GM23338 (cell line): ENCODE measurements at regions not wholly inside any gene's neighbourhood (a gene's known extent, or its start where the extent isn't known, plus 50 kb on each side); places are given as distances from the start of the nearest gene placed in this dataset.

ENCODE experiments used
- ATAC-seq: fragments of 200-7000 bp; cut with Tn5 transposase; 3 replicates; pipeline ENCODE4 v1.9.1; 2020
- DNase-seq: peaks from one replicate; pipeline ENCODE4 v3.0.0-alpha.2; 2015; ENCODE audit warnings: low spot score
- H2AFZ ChIP-seq: fragments of 200-600 bp; sonication (generic); 2 replicates; pipeline ENCODE4 v1.8.0; 2016; ENCODE audit warnings: antibody characterized with exemption, mild to moderate bottlenecking, moderate library complexity
- H3F3A ChIP-seq: fragments of 200-600 bp; sonication (generic); replicated peaks from 2 replicates; pipeline ENCODE4 v1.8.0; 2017; ENCODE audit warnings: antibody characterized with exemption, mixed run types, low read depth
- H3K27ac ChIP-seq: fragments of 200-600 bp; sonication (generic); 2 replicates; pipeline ENCODE4 v1.6.1; 2016; ENCODE audit warnings: low read depth
- H3K27me3 ChIP-seq: fragments of 200-600 bp; sonication (generic); 2 replicates; pipeline ENCODE4 v1.8.0; 2016; ENCODE audit warnings: mild to moderate bottlenecking, mixed run types, moderate library complexity; ENCODE audit not compliant: insufficient read depth
- H3K36me3 ChIP-seq: fragments of 200-600 bp; sonication (generic); 2 replicates; pipeline ENCODE4 v1.8.0; 2016; ENCODE audit warnings: mild to moderate bottlenecking; ENCODE audit not compliant: insufficient read depth
- H3K4me1 ChIP-seq: fragments of 200-600 bp; sonication (generic); 2 replicates; pipeline ENCODE4 v1.8.0; 2016; ENCODE audit warnings: mild to moderate bottlenecking, moderate library complexity; ENCODE audit not compliant: insufficient read depth
- H3K4me2 ChIP-seq: fragments of 200-600 bp; sonication (generic); 2 replicates; pipeline ENCODE4 v1.7.1; 2017; ENCODE audit warnings: mixed run types
- H3K4me3 ChIP-seq: fragments of 200-600 bp; sonication (generic); 2 replicates; pipeline ENCODE4 v1.6.1; 2016; ENCODE audit warnings: mixed run types
- H3K79me2 ChIP-seq: fragments of 200-600 bp; sonication (generic); replicated peaks from 2 replicates; pipeline ENCODE4 v1.8.0; 2017; ENCODE audit warnings: mild to moderate bottlenecking; ENCODE audit not compliant: insufficient read depth
- H3K9me2 ChIP-seq: fragments of 200-600 bp; sonication (generic); 2 replicates; pipeline ENCODE4 v1.8.0; 2017; ENCODE audit not compliant: insufficient read depth
- H4K20me1 ChIP-seq: fragments of 200-600 bp; sonication (generic); replicated peaks from 2 replicates; pipeline ENCODE4 v1.8.0; 2017; ENCODE audit warnings: mild to moderate bottlenecking; ENCODE audit not compliant: insufficient read depth
- H3K27ac Mint-ChIP-seq: 2 replicates; pipeline ENCODE4 v1.8.0; 2020; ENCODE audit warnings: inconsistent platforms, mild to moderate bottlenecking, moderate library complexity, mixed read lengths
- H3K27me3 Mint-ChIP-seq: 3 replicates; pipeline ENCODE4 v1.8.0; 2022; ENCODE audit warnings: low read depth, mild to moderate bottlenecking, moderate library complexity, mixed read lengths, inconsistent platforms; ENCODE audit not compliant: insufficient read depth, poor library complexity
- H3K36me3 Mint-ChIP-seq: 3 replicates; pipeline ENCODE4 v1.8.0; 2021; ENCODE audit warnings: low read depth, mild to moderate bottlenecking, inconsistent platforms, moderate library complexity, mixed read lengths
- H3K4me1 Mint-ChIP-seq: 3 replicates; pipeline ENCODE4 v1.8.0; 2020; ENCODE audit warnings: mild to moderate bottlenecking, inconsistent platforms, mixed read lengths
- H3K4me3 Mint-ChIP-seq: 3 replicates; pipeline ENCODE4 v1.8.0; 2021; ENCODE audit warnings: moderate library complexity, mild to moderate bottlenecking, inconsistent platforms, mixed read lengths
- H3K9me3 Mint-ChIP-seq: 3 replicates; pipeline ENCODE4 v1.8.0; 2020; ENCODE audit warnings: moderate library complexity, mild to moderate bottlenecking, inconsistent platforms, mixed read lengths
- CREB1 ChIP-seq: fragments of 250-450 bp; sonication (Bioruptor Pico); IDR thresholded peaks from 2 replicates; pipeline ENCODE4 v1.5.0; 2020; ENCODE audit warnings: low read depth, mild to moderate bottlenecking, moderate library complexity
- EZH2 ChIP-seq: fragments of 200-600 bp; sonication (generic); IDR thresholded peaks from one replicate; pipeline ENCODE4 v1.8.0; 2017; ENCODE audit warnings: antibody characterized with exemption, mild to moderate bottlenecking, low read depth; ENCODE audit not compliant: unreplicated experiment
- EZH2phosphoT487 ChIP-seq: fragments of 200-600 bp; sonication (generic); IDR thresholded peaks from one replicate; pipeline ENCODE4 v1.8.1; 2018; ENCODE audit warnings: antibody characterized with exemption; ENCODE audit not compliant: unreplicated experiment
- JUNB ChIP-seq: IDR thresholded peaks from one replicate; pipeline ENCODE4 v1.6.1; 2016; ENCODE audit warnings: antibody characterized with exemption; ENCODE audit not compliant: unreplicated experiment
- NANOG ChIP-seq: IDR thresholded peaks from 2 replicates; pipeline ENCODE4 v1.6.1; 2016; ENCODE audit warnings: antibody characterized with exemption, borderline replicate concordance
- POLR2AphosphoS5 ChIP-seq: IDR thresholded peaks from 2 replicates; pipeline ENCODE4 v1.6.1; 2016; ENCODE audit warnings: antibody characterized with exemption, low read depth
- STAT1 ChIP-seq: IDR thresholded peaks from one replicate; pipeline ENCODE4 v1.6.1; 2016; ENCODE audit warnings: antibody characterized with exemption; ENCODE audit not compliant: unreplicated experiment
- ZNF114 ChIP-seq: fragments of 250-450 bp; sonication (Bioruptor Pico); IDR thresholded peaks from 2 replicates; pipeline ENCODE4 v1.5.0; 2020; ENCODE audit warnings: mild to moderate bottlenecking, moderate library complexity
- ZNF331 ChIP-seq: fragments of 250-450 bp; sonication (Bioruptor Pico); IDR thresholded peaks from 2 replicates; pipeline ENCODE4 v1.5.0; 2020; ENCODE audit warnings: low read depth, mild to moderate bottlenecking, moderate library complexity
- TF ChIP-seq, protein P1 (sequence below): IDR thresholded peaks from 2 replicates; pipeline ENCODE4 v1.6.1; 2016; ENCODE audit warnings: antibody characterized with exemption
- TF ChIP-seq, protein P2 (sequence below), 2 experiments: fragments of 200-600 bp in 1 of 2; sonication (generic) in 1 of 2; conservative IDR thresholded peaks; 2 replicates each; pipeline versions ENCODE4 v1.5.1 to v1.6.1; 2016 to 2017; ENCODE audit warnings: antibody characterized with exemption in 2 of 2, low read depth in 2 of 2, mild to moderate bottlenecking in 2 of 2, moderate library complexity in 1 of 2
- TF ChIP-seq, protein P3 (sequence below): IDR thresholded peaks from one replicate; pipeline ENCODE4 v1.6.1; 2018; ENCODE audit warnings: antibody characterized with exemption; ENCODE audit not compliant: unreplicated experiment
- TF ChIP-seq, protein P4 (sequence below): fragments of 250-450 bp; sonication (Bioruptor Pico); IDR thresholded peaks from 2 replicates; pipeline ENCODE4 v1.5.0; 2020; ENCODE audit warnings: mild to moderate bottlenecking, moderate library complexity

DNA sequence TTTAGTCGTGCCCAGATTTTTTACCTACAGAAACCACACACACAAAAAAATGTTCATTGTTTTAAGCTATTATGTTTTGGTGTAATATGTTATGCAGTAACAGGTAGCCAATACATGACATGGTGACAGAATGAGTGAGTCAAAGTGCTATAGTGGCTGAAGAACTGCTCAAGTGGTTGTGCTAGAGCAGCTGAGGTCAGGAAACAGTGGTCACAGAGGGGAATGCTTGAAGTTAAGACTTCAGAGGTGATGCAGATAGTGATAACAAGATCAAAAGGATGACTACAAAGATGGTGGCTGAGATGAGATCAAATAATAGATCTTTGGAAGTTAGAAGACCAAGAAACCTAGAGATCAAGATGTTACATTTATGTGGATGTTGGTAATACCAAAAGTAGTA, 174.3 kb downstream of the KCNE4 start:
- Mint-ChIP-seq H3K36me3 (no peaks in the 10 kb centered on the region), H3K27me3 (no peaks in the 10 kb centered on the region), H3K27ac (no peak overlapping the region), H3K4me1 (peaks cover under 1% of the 10 kb centered on the region; the same call in 2 of the 3 replicates), H3K9me3 (no peaks in the 10 kb centered on the region), H3K4me3 (no peak overlapping the region)
- no peaks in the 10 kb centered on the region for H3K79me2 ChIP-seq
- H3F3A ChIP-seq, result no peaks in the 10 kb centered on the region
- no peak overlapping the region; the same call in 1 of the 2 replicates for H2AFZ ChIP-seq
- no peak for TF ChIP-seq EZH2
- TF ChIP-seq, protein P1, sequence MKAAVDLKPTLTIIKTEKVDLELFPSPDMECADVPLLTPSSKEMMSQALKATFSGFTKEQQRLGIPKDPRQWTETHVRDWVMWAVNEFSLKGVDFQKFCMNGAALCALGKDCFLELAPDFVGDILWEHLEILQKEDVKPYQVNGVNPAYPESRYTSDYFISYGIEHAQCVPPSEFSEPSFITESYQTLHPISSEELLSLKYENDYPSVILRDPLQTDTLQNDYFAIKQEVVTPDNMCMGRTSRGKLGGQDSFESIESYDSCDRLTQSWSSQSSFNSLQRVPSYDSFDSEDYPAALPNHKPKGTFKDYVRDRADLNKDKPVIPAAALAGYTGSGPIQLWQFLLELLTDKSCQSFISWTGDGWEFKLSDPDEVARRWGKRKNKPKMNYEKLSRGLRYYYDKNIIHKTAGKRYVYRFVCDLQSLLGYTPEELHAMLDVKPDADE, result no peak
- TF ChIP-seq NANOG, result no peak
- no peak for TF ChIP-seq JUNB
- TF ChIP-seq POLR2AphosphoS5, result no peak
- no peak for TF ChIP-seq STAT1
- TF ChIP-seq, protein P2, sequence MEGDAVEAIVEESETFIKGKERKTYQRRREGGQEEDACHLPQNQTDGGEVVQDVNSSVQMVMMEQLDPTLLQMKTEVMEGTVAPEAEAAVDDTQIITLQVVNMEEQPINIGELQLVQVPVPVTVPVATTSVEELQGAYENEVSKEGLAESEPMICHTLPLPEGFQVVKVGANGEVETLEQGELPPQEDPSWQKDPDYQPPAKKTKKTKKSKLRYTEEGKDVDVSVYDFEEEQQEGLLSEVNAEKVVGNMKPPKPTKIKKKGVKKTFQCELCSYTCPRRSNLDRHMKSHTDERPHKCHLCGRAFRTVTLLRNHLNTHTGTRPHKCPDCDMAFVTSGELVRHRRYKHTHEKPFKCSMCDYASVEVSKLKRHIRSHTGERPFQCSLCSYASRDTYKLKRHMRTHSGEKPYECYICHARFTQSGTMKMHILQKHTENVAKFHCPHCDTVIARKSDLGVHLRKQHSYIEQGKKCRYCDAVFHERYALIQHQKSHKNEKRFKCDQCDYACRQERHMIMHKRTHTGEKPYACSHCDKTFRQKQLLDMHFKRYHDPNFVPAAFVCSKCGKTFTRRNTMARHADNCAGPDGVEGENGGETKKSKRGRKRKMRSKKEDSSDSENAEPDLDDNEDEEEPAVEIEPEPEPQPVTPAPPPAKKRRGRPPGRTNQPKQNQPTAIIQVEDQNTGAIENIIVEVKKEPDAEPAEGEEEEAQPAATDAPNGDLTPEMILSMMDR (conservative IDR thresholded peaks at IDR 0.05; ENCODE audit: low read depth in 2 of 2), result no peak
- TF ChIP-seq, protein P3, sequence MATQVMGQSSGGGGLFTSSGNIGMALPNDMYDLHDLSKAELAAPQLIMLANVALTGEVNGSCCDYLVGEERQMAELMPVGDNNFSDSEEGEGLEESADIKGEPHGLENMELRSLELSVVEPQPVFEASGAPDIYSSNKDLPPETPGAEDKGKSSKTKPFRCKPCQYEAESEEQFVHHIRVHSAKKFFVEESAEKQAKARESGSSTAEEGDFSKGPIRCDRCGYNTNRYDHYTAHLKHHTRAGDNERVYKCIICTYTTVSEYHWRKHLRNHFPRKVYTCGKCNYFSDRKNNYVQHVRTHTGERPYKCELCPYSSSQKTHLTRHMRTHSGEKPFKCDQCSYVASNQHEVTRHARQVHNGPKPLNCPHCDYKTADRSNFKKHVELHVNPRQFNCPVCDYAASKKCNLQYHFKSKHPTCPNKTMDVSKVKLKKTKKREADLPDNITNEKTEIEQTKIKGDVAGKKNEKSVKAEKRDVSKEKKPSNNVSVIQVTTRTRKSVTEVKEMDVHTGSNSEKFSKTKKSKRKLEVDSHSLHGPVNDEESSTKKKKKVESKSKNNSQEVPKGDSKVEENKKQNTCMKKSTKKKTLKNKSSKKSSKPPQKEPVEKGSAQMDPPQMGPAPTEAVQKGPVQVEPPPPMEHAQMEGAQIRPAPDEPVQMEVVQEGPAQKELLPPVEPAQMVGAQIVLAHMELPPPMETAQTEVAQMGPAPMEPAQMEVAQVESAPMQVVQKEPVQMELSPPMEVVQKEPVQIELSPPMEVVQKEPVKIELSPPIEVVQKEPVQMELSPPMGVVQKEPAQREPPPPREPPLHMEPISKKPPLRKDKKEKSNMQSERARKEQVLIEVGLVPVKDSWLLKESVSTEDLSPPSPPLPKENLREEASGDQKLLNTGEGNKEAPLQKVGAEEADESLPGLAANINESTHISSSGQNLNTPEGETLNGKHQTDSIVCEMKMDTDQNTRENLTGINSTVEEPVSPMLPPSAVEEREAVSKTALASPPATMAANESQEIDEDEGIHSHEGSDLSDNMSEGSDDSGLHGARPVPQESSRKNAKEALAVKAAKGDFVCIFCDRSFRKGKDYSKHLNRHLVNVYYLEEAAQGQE, result no peak
- no peak for TF ChIP-seq CREB1 (CRISPR knock-in tag)
- no peak for TF ChIP-seq ZNF114 (CRISPR knock-in tag)
- TF ChIP-seq, protein P4, sequence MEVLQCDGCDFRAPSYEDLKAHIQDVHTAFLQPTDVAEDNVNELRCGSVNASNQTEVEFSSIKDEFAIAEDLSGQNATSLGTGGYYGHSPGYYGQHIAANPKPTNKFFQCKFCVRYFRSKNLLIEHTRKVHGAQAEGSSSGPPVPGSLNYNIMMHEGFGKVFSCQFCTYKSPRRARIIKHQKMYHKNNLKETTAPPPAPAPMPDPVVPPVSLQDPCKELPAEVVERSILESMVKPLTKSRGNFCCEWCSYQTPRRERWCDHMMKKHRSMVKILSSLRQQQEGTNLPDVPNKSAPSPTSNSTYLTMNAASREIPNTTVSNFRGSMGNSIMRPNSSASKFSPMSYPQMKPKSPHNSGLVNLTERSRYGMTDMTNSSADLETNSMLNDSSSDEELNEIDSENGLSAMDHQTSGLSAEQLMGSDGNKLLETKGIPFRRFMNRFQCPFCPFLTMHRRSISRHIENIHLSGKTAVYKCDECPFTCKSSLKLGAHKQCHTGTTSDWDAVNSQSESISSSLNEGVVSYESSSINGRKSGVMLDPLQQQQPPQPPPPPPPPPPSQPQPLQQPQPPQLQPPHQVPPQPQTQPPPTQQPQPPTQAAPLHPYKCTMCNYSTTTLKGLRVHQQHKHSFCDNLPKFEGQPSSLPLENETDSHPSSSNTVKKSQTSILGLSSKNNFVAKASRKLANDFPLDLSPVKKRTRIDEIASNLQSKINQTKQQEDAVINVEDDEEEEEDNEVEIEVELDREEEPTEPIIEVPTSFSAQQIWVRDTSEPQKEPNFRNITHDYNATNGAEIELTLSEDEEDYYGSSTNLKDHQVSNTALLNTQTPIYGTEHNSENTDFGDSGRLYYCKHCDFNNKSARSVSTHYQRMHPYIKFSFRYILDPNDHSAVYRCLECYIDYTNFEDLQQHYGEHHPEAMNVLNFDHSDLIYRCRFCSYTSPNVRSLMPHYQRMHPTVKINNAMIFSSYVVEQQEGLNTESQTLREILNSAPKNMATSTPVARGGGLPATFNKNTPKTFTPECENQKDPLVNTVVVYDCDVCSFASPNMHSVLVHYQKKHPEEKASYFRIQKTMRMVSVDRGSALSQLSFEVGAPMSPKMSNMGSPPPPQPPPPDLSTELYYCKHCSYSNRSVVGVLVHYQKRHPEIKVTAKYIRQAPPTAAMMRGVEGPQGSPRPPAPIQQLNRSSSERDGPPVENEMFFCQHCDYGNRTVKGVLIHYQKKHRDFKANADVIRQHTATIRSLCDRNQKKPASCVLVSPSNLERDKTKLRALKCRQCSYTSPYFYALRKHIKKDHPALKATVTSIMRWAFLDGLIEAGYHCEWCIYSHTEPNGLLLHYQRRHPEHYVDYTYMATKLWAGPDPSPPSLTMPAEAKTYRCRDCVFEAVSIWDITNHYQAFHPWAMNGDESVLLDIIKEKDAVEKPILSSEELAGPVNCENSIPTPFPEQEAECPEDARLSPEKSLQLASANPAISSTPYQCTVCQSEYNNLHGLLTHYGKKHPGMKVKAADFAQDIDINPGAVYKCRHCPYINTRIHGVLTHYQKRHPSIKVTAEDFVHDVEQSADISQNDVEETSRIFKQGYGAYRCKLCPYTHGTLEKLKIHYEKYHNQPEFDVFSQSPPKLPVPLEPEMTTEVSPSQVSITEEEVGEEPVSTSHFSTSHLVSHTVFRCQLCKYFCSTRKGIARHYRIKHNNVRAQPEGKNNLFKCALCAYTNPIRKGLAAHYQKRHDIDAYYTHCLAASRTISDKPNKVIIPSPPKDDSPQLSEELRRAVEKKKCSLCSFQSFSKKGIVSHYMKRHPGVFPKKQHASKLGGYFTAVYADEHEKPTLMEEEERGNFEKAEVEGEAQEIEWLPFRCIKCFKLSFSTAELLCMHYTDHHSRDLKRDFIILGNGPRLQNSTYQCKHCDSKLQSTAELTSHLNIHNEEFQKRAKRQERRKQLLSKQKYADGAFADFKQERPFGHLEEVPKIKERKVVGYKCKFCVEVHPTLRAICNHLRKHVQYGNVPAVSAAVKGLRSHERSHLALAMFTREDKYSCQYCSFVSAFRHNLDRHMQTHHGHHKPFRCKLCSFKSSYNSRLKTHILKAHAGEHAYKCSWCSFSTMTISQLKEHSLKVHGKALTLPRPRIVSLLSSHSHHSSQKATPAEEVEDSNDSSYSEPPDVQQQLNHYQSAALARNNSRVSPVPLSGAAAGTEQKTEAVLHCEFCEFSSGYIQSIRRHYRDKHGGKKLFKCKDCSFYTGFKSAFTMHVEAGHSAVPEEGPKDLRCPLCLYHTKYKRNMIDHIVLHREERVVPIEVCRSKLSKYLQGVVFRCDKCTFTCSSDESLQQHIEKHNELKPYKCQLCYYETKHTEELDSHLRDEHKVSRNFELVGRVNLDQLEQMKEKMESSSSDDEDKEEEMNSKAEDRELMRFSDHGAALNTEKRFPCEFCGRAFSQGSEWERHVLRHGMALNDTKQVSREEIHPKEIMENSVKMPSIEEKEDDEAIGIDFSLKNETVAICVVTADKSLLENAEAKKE (CRISPR knock-in tag), result no peak
- TF ChIP-seq ZNF331, result no peak
- no peak for TF ChIP-seq EZH2phosphoT487
- H4K20me1 ChIP-seq, result no peaks in the 10 kb centered on the region
- no peaks in the 10 kb centered on the region for H3K4me1 ChIP-seq
- no peak for ATAC-seq
- no peak overlapping the region for H3K4me2 ChIP-seq
- no peak for DNase-seq
- H3K4me3 ChIP-seq, result no peak overlapping the region
- no peaks in the 10 kb centered on the region for H3K27me3 ChIP-seq
- H3K9me2 ChIP-seq, result 0 out of 2 replicates have a peak, but pooled peaks cover 11% of the 10 kb centered on the region
- H3K36me3 ChIP-seq, result no peaks in the 10 kb centered on the region
- no peak overlapping the region for H3K27ac ChIP-seq
